Hematopoietic multipotent progenitor cell treated with erythropoietin and hydrocortisone succinate and interleukin-3 and kit ligand, for 17 days (in vitro differentiated cells): ENCODE measurements at regions not wholly inside any gene's neighbourhood (a gene's known extent, or its start where the extent isn't known, plus 50 kb on each side); places are given as distances from the start of the nearest gene placed in this dataset.
"Not testable (repeated sequence)": the region's sequence is repeated elsewhere in the genome, so short reads cannot be mapped to it uniquely, and the experiment has no call there.

Source experiments
- DNase-seq: peaks from one replicate; pipeline ENCODE4 v3.0.0-alpha.2; 2015; ENCODE audit warnings: low spot score

DNA sequence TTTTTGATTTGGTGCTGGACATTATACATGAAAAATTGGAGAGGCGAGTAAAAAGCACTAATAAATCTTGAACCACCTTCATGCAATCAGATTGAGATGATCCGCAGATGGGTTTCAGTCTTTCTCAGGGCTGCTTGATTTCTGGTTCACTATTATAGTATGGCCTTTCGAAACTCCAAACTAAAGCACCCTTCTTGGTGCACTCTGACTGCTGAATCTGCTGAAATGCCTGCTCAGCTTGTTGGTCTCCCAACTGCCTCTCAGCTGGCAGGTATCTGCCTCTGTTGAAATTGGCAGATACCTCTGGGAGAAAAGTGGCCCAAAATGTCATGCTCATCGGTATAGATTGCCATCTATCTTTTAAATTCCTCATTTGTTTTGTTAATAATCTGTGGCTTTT, 102.5 kb upstream of the WIPF3 start:
- DNase-seq = not testable (repeated sequence)

DNA sequence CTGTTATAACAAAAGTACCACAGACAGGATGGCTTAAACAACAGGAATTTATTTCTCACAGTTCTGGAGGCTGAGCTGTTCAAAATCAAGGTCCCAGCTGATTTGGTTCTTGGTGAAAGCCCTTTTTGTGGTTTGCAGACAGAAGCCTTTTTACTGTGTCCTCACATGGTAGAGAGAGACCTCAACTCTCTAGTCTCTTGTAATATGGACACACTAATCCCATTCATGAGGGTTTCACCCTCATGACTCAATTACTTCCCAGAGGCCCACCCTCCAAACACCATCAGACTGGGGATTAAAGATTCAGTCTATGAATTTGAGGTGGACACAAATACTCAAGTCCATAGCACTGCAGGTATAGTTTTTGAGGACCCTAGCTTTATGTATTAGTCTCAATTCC, 97.3 kb upstream of the WIPF3 start:
- DNase-seq = not testable (repeated sequence)

DNA sequence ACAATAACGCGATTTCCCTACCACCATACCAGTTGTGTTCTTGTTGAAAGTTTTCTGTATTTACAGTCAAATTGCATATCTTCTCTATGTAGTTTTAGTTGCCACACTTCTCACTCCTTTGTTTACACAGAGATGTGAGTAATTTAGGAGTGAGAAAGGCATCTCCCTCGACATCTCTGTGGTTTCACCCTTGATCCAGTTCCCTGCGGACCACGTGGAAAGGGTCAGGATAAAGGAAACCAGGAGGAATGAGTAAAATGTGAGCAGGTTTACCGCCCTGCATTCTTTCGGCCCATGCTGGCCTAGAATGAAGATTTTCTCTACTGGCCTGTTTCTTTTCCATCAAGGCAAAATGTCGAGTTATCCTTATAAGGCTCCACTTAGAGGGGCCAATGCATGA, 83.2 kb upstream of the WIPF3 start:
- DNase-seq = not testable (repeated sequence)

DNA sequence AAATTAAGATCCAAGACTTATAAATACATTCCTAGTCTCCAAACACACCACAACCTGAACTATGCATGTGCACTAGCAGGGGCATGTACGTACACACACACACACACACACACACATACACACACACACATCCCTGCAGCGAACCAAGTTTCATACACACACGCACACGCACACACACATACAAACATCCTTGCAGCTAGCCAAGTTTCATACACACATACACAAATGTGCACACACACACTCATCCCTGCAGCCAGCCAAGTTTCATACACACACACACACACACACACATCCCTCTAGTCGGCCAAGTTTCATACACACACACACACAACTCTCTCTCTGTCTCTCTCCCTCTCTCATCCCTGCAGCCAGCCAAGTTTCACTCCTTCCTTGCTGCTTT, 82.7 kb upstream of the WIPF3 start:
- DNase-seq = no peak

DNA sequence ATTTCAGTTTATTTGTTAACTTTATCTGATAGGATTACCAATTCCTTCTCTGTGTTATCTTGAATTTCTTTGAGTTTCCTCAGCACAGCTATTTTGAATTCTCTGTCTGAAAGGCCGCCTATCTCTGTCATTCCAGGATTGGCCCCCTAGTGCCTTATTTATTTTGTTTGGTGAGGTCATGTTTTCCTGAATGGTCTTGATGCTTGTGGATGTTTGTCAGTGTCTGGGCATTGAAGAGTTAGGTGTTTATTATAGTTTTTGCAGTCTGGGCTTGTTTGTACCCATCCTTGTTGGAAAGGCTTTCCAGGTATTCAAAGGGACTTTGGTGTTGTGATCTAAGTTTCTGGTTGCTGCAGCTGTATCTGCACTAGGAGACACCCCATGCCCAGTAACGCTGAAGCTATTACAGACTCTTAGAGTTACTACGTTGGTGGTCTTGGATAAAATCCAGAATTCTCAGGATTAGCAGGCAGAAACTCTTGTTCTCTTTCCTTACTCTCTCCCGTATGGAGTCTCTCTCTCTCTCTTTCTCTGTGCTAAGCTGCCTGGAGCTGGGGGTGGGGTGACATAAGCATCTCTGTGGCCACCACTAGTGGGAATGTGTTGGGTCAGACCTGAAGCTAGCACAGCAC, 76.7 kb upstream of the WIPF3 start:
- not testable (repeated sequence) for DNase-seq

DNA sequence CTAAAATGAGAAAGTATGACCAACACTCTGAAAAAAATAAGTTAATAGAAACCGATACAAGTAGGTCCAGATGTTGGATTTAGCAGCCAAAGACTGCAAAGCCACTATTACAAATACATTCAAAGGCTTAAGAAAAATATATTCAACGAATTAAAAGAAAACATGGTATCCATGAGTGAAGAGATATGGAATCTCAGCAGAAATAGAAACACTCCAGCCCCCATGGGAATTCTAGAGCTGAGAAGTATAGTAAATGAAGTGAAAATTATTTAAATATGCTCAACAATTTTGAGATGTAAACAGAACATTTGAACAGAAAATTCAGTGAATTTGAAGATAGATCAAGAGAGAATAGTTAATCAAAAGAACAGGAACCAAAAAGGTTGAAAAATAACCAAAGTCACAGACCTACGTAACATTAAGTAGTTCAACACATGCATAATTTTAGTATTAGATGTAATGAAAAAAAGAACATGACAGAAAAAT, 72.0 kb upstream of the WIPF3 start:
- DNase-seq = no peak

DNA sequence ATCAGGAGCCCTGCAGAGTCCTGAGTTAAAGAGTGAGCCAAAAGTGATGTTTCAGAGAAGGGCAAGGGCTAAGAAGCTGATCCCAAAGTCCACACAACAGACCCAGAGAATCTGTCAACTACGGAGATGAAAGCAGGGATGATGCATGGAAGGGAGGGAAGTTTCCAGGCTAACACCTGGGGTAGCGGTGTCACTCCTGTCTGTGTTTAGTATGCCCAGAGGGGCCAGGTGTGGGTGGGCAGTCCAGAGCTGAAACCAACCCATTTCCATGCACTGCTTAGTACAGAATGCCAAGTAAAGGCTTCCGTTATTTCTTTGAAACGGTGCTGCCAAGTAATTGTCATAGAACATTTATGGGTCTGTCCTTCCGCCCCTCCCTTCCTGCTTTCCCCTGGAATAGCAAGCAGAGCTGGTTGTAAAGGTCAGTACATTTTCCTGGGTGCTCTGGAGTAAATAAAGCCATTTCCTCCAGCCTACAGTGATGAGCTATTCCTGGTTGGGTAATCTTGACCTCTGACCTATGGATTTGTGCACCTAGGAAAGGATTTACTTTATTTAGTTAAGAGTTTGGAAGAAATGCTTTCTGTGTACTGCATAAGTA, 58.6 kb upstream of the WIPF3 start:
- not testable (repeated sequence) for DNase-seq

DNA sequence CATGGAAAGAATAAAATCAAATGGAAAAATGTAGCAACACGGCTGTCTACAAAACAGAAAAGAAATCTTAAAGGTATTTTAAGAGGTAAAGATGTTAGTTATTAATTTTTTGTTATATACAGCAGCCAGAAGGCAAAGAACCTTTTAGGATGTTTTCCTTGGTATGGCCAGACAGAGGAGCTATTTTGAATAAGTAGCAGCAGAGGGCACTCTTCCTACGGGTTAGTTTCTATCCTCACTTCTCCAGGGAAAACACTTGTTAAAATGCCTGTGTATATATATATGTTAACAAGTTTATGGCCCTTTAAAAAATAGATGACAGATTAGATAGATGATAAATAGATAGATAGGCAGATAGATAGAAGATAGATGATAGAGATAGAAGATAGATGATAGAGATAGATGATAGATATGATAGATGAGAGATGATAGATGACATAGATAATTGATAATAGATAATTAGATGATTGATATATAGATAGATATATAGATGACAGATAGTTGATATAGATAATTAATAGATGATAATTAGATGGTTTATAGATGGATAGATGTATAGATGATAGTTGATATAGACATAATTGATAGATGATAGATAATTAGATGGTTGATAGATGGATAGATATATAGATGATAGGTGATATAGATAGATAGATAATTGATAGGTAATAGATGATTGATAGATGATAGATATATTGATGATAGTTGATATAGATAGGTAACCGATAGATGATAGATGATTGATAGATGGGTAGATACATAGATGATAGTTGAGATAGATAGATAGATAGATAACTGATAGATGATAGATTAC, 57.8 kb upstream of the WIPF3 start:
- no peak for DNase-seq

DNA sequence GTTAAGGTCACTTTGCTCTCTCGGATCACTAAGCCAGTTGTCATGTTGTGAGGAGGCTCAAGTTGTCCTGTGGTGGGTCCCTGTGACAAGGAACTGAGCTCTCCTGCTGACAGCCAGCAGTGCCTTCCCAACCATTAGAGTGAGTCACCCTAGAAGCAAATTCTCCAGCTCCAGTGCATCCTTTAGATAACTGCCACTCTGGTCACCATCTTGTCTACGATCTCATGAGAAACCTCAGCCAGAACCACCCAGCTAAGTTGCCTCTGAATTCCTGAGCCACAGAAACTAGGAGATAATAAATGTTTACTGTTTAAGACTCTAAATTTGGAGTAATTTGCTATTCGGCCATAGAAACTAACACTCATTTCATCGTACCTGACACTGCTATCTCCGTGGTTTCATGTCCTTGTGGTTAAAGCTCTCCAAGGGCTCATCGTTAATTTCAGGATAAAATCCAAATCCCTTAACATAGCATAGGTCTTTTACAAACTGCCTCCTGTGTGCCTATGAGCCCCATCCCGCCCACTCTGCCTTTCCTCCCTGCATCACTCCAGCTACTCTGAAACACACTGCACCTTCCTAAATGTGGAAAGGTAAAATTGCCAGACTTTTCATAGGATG, 56.5 kb upstream of the WIPF3 start:
- DNase-seq = no peak

DNA sequence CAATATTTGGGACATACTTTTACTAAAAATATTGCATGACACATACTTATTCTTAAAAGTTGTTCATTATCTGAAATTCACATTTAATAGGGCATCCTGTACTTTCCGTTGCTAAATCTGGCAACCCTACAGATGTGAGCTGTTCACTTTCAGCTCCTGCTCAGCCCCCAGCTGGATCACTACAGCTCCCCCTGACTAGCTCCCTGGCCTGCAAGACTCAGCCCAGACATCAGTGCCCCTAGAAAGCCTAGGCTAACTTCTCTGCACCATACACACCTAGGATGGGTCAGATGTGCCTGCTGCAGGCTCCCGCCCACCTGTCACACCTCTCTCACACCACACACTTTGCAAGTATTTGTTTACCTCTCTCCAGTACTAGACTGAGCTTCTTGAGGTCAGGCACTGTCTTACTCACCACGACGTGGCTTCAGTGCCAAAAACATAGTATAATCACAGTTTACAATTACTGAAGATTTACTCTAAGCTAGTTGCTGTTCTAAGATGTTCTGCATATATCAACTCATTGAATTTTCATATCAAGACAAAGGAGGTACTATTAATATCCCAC, 55.9 kb upstream of the WIPF3 start:
- DNase-seq = not testable (repeated sequence)

DNA sequence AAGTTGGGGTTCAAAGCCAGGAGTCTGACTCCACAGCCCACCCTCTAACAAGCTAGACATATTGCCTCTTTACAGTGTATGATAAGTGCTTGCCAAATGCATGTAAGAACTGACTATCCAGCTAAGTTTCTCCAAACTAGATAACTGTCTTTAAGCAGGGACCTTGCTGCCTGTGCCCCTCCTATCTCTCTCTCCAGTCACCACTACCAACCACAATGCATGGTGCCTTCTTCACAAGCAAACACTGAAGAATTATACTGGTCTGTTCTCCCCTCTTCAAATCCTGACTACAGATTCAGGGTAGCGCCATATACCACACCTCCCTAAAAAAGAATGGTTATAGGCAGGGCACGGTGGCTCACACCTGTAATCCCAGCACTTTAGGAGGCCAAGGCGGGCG, 55.3 kb upstream of the WIPF3 start:
- DNase-seq = not testable (repeated sequence)

DNA sequence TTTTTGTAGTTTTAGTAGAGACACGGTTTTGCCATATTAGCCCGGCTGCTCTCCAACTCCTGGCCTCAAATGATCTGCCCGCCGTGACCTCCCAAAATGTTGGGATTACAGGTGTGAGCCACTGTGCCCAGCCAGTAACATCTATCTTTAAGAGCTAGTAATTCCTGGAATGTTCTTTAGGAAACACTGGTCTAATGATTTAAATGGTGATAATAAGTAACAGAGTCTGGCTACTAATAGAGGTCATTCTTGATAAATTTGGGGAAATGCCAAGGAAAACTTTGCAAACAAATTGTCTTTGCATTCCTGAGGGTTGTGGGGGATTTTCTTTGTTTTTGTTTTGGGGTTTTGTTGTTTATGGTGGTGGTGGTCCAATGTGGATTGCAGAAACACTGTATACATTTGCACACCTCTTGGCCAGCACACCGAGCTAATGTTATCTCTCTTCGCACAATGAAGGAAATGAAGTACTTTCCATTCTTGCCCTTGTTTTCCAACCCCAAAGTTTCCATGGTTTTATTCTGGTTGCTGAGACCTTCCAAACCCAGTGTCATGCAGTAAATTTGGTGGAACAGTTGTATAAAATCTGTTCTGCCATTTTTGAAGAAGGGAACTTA, 51.3 kb upstream of the WIPF3 start:
- no peak for DNase-seq
